GM21576 (cell line): ENCODE measurements at regions not wholly inside any gene's neighbourhood (a gene's known extent, or its start where the extent isn't known, plus 50 kb on each side); places are given as distances from the start of the nearest gene placed in this dataset.

ENCODE experiments used
- ATAC-seq: cut with Tn5 transposase; IDR thresholded peaks from one replicate; pipeline ENCODE4 v1.9.1; 2021; ENCODE audit warnings: mild to moderate bottlenecking, moderate library complexity; ENCODE audit not compliant: unreplicated experiment

GRCh38 chr12:126519833-126520232, 1454.6 kb downstream of the AACS start:
- no peak for ATAC-seq

- no peak for ATAC-seq
Measured at GRCh38 chr12:126523891-126524290, 1458.7 kb downstream of the AACS start.

GRCh38 chr12:126534495-126534894, 1469.3 kb downstream of the AACS start:
- no peak for ATAC-seq

GRCh38 chr12:126534942-126535341, 1469.7 kb downstream of the AACS start:
- no peak for ATAC-seq

- ATAC-seq, result no peak
Measured at GRCh38 chr12:126535971-126536370, 1470.7 kb downstream of the AACS start.

- ATAC-seq, result no peak
Measured at GRCh38 chr12:126537961-126538530, 1472.8 kb downstream of the AACS start.

- ATAC-seq, result no peak
Measured at GRCh38 chr12:126538888-126539287, 1473.7 kb downstream of the AACS start.

GRCh38 chr12:126545411-126545810, 1480.2 kb downstream of the AACS start:
- no peak for ATAC-seq

- no peak for ATAC-seq
Measured at GRCh38 chr12:126547905-126548304, 1482.7 kb downstream of the AACS start.

- no peak for ATAC-seq
Measured at GRCh38 chr12:126551869-126552268, 1486.6 kb downstream of the AACS start.

- ATAC-seq, result no peak
Measured at GRCh38 chr12:126554625-126555024, 1489.4 kb downstream of the AACS start.

- no peak for ATAC-seq
Measured at GRCh38 chr12:126557659-126558058, 1492.4 kb downstream of the AACS start.

GRCh38 chr12:126558219-126558618, 1493.0 kb downstream of the AACS start:
- no peak for ATAC-seq

- no peak for ATAC-seq
Measured at GRCh38 chr12:126558810-126559209, 1493.6 kb downstream of the AACS start.

- no peak for ATAC-seq
Measured at GRCh38 chr12:126567016-126567415, 1501.8 kb downstream of the AACS start.

GRCh38 chr12:126569706-126570105, 1504.5 kb downstream of the AACS start:
- no peak for ATAC-seq

GRCh38 chr12:126570566-126570965, 1505.3 kb downstream of the AACS start:
- ATAC-seq, result no peak

GRCh38 chr12:126572170-126572569, 1506.9 kb downstream of the AACS start:
- ATAC-seq, result no peak

- no peak for ATAC-seq
Measured at GRCh38 chr12:126581655-126582054, 1516.4 kb downstream of the AACS start.

- no peak for ATAC-seq
Measured at GRCh38 chr12:126582231-126582630, 1517.0 kb downstream of the AACS start.

- no peak for ATAC-seq
Measured at GRCh38 chr12:126588586-126589249, 1523.5 kb downstream of the AACS start.

GRCh38 chr12:126591533-126591932, 1526.3 kb downstream of the AACS start:
- ATAC-seq, result no peak
